ENCODE measurements at regions not wholly inside any gene's neighbourhood (a gene's known extent, or its start where the extent isn't known, plus 50 kb on each side); places are given as distances from the start of the nearest gene placed in this dataset.
"Not testable (repeated sequence)": the region's sequence is repeated elsewhere in the genome, so short reads cannot be mapped to it uniquely, and the experiment has no call there.

DNA sequence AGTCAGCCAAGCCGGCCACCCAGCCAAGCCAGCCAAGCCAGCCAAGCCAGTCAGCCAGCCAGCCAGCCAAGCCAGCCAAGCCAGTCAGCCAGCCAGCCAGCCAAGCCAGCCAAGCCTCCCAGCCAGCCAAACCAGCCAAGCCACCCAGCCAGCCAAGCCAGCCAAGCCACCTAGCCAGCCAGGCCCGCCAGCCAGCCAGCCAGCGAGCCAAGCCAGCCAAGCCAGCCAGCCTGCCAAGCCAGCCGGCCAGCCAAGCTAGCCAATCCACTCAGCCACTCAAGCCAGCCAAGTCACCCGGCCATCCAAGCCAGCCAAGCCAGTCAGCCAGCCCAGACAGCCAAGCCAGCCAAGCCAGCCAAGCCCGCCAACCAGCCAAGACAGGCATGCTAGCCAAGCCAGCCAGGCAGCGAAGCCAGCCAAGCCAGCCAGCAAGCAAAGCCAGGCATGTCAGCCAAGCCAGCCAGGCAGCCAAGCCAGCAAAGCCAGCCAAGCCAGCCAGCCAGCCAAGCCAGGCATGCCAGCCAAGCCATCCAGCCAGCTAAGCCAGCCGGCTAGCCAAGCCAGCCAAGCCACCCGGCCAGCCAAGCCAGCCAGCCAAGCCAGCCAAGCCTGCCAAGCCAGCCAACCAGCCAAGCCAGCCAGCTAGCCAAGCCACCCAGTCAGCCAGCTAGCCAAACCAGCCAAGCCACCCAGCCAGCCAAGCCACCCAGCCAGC is 351.2 kb upstream of the PLGLB2 start:
- TF ChIP-seq EZH2 (optimal IDR thresholded peaks at IDR 0.05; ENCODE audit: low read depth, low read length); EZH2phosphoT487 (IDR thresholded peaks at IDR 0.05; ENCODE audit: low read length): not testable (repeated sequence)
- TF ChIP-seq, protein P1, sequence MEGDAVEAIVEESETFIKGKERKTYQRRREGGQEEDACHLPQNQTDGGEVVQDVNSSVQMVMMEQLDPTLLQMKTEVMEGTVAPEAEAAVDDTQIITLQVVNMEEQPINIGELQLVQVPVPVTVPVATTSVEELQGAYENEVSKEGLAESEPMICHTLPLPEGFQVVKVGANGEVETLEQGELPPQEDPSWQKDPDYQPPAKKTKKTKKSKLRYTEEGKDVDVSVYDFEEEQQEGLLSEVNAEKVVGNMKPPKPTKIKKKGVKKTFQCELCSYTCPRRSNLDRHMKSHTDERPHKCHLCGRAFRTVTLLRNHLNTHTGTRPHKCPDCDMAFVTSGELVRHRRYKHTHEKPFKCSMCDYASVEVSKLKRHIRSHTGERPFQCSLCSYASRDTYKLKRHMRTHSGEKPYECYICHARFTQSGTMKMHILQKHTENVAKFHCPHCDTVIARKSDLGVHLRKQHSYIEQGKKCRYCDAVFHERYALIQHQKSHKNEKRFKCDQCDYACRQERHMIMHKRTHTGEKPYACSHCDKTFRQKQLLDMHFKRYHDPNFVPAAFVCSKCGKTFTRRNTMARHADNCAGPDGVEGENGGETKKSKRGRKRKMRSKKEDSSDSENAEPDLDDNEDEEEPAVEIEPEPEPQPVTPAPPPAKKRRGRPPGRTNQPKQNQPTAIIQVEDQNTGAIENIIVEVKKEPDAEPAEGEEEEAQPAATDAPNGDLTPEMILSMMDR (IDR thresholded peaks at IDR 0.05; ENCODE audit: low read length): not testable (repeated sequence)

Measured in MM.1S (cell line).